Panc1 (cell line): ENCODE measurements at regions not wholly inside any gene's neighbourhood (a gene's known extent, or its start where the extent isn't known, plus 50 kb on each side); places are given as distances from the start of the nearest gene placed in this dataset.

Source experiments
- ATAC-seq: fragments of 200-7000 bp; cut with Tn5 transposase; 2 replicates; pipeline ENCODE4 v1.9.1; 2020; ENCODE audit warnings: mild to moderate bottlenecking, moderate library complexity
- BruUV-seq: library from RNA; stranded (reverse); fragments of 400-500 nt; replicated peaks from 2 replicates; lab custom pipeline; 2021; lab: Mats Ljungman, UMichigan
- CTCF ChIA-PET: fragments of 300-600 bp; sonication (Branson Sonifier 250); formaldehyde crosslinking; loops from one replicate; lab custom pipeline; 2022; ENCODE audit warnings: antibody characterized with exemption; lab: Charles Lee
- POLR2A ChIA-PET: fragments of 300-600 bp; sonication (Branson Sonifier 250); formaldehyde crosslinking; loops from one replicate; lab custom pipeline; 2022; ENCODE audit warnings: antibody characterized with exemption; lab: Charles Lee
- DNase-seq: peaks from one replicate; pipeline ENCODE4 v3.0.0-alpha.2; 2010; ENCODE audit warnings: low read depth, low spot score
- H3K27ac ChIP-seq: 2 replicates; pipeline ENCODE4 v1.5.1; 2011; ENCODE audit warnings: mild to moderate bottlenecking, low read length, inconsistent platforms
- H3K27me3 ChIP-seq: fragments of 200-500 bp; sonication (Bioruptor generic); 2 replicates; pipeline ENCODE4 v1.6.0; 2014; ENCODE audit warnings: low read length, inconsistent platforms; ENCODE audit not compliant: control insufficient read depth, insufficient read depth
- H3K36me3 ChIP-seq: fragments of 200-500 bp; sonication (Bioruptor generic); 2 replicates; pipeline ENCODE4 v1.5.1; 2014; ENCODE audit warnings: inconsistent platforms, mild to moderate bottlenecking, low read length, moderate library complexity; ENCODE audit not compliant: control insufficient read depth, insufficient read depth
- H3K4me1 ChIP-seq: 2 replicates; pipeline ENCODE4 v1.5.1; 2011; ENCODE audit warnings: inconsistent platforms, mild to moderate bottlenecking, low read length, moderate library complexity; ENCODE audit not compliant: control insufficient read depth, insufficient read depth
- H3K4me3 ChIP-seq, 2 experiments: 2 replicates each; pipeline ENCODE4 v1.5.1; 2011 to 2012; ENCODE audit warnings: low read depth in 2 of 2, low read length in 2 of 2, mild to moderate bottlenecking in 2 of 2, inconsistent platforms in 1 of 2, moderate library complexity in 1 of 2
- H3K9me3 ChIP-seq: fragments of 200-500 bp; sonication (Bioruptor generic); 2 replicates; pipeline ENCODE4 v1.5.1; 2014; ENCODE audit warnings: low read depth, mild to moderate bottlenecking, inconsistent platforms, low read length, moderate library complexity; ENCODE audit not compliant: control insufficient read depth, insufficient read depth
- CTCF ChIP-seq: fragments of 450-650 bp; IDR thresholded peaks from 2 replicates; pipeline ENCODE4 v1.5.1; 2017; ENCODE audit warnings: mild to moderate bottlenecking
- POLR2AphosphoS5 ChIP-seq: IDR thresholded peaks from 2 replicates; pipeline ENCODE4 v1.6.1; 2012; ENCODE audit warnings: mild to moderate bottlenecking, low read depth, low read length, moderate library complexity
- SIN3A ChIP-seq: IDR thresholded peaks from 2 replicates; pipeline ENCODE4 v1.6.1; 2012; ENCODE audit warnings: low read depth, mild to moderate bottlenecking, low read length, moderate library complexity, borderline replicate concordance; ENCODE audit not compliant: insufficient read depth
- TCF7L2 ChIP-seq: IDR thresholded peaks from 2 replicates; pipeline ENCODE4 v1.6.1; 2011; ENCODE audit warnings: mild to moderate bottlenecking, low read depth, low read length, inconsistent platforms
- in situ Hi-C: cut with HindIII; loops from 2 replicates; pipeline ENCODE4 v1.10.0; 2016; ENCODE audit warnings: low sequenced_read_pairs, low pct_unique_long_range_greater_than_20kb
- intact Hi-C: fragments of 100-400 bp; cut with micrococcal nuclease; formaldehyde crosslinking; loops from one replicate; pipeline ENCODE4 v1.10.0; 2022; ENCODE audit not compliant: unreplicated experiment
- TF ChIP-seq, protein P1 (sequence below), 2 experiments: IDR thresholded peaks; 2 replicates each; pipeline ENCODE4 v1.6.1; 2011 to 2012; ENCODE audit warnings: low read depth in 2 of 2, control low read depth in 1 of 2, low read length in 1 of 2, mild to moderate bottlenecking in 1 of 2, moderate library complexity in 1 of 2; ENCODE audit not compliant: insufficient read depth in 1 of 2

GRCh38 chr13:54484166-54484565 is 1455.6 kb downstream of the OLFM4 start:
- BruUV-seq: no TSS peak
- in situ Hi-C loops: no loop called here
- POLR2A ChIA-PET: no interaction called here
- no peaks in the 10 kb centered on the region for H3K36me3 ChIP-seq
- ATAC-seq: no peak
- CTCF ChIA-PET: no interaction called here
- DNase-seq: no peak
- H3K9me3 ChIP-seq: no peaks in the 10 kb centered on the region
- no peaks in the 10 kb centered on the region for H3K27me3 ChIP-seq
- intact Hi-C loops: no loop called here
- H3K4me3 ChIP-seq: no peak overlapping the region
- no peaks in the 10 kb centered on the region for H3K4me1 ChIP-seq
- TF ChIP-seq CTCF: no peak
- TF ChIP-seq POLR2AphosphoS5: no peak
- H3K27ac ChIP-seq: no peak overlapping the region

GRCh38 chr13:54486421-54487166 is 1458.0 kb downstream of the OLFM4 start:
- Histone ChIP-seq H3K9me3 (no peaks in the 10 kb centered on the region), H3K27me3 (no peaks in the 10 kb centered on the region), H3K27ac (no peak overlapping the region), H3K4me3 (no peak overlapping the region), H3K36me3 (no peaks in the 10 kb centered on the region), H3K4me1 (no peaks in the 10 kb centered on the region)
- no TSS peak for BruUV-seq
- POLR2A ChIA-PET: no interaction called here
- DNase-seq: no peak
- TF ChIP-seq, protein P1, sequence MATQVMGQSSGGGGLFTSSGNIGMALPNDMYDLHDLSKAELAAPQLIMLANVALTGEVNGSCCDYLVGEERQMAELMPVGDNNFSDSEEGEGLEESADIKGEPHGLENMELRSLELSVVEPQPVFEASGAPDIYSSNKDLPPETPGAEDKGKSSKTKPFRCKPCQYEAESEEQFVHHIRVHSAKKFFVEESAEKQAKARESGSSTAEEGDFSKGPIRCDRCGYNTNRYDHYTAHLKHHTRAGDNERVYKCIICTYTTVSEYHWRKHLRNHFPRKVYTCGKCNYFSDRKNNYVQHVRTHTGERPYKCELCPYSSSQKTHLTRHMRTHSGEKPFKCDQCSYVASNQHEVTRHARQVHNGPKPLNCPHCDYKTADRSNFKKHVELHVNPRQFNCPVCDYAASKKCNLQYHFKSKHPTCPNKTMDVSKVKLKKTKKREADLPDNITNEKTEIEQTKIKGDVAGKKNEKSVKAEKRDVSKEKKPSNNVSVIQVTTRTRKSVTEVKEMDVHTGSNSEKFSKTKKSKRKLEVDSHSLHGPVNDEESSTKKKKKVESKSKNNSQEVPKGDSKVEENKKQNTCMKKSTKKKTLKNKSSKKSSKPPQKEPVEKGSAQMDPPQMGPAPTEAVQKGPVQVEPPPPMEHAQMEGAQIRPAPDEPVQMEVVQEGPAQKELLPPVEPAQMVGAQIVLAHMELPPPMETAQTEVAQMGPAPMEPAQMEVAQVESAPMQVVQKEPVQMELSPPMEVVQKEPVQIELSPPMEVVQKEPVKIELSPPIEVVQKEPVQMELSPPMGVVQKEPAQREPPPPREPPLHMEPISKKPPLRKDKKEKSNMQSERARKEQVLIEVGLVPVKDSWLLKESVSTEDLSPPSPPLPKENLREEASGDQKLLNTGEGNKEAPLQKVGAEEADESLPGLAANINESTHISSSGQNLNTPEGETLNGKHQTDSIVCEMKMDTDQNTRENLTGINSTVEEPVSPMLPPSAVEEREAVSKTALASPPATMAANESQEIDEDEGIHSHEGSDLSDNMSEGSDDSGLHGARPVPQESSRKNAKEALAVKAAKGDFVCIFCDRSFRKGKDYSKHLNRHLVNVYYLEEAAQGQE (IDR thresholded peaks at IDR 0.05; ENCODE audit: insufficient read depth in 1 of 2, low read depth in 2 of 2, low read length in 1 of 2): no peak
- no peak for TF ChIP-seq SIN3A
- no peak for TF ChIP-seq CTCF
- TF ChIP-seq TCF7L2: no peak
- no peak for TF ChIP-seq POLR2AphosphoS5
- intact Hi-C loops: no loop called here
- ATAC-seq: no peak
- in situ Hi-C loops: no loop called here
- CTCF ChIA-PET: no interaction called here
